ENCODE measurements at regions not wholly inside any gene's neighbourhood (a gene's known extent, or its start where the extent isn't known, plus 50 kb on each side); places are given as distances from the start of the nearest gene placed in this dataset.

- Histone ChIP-seq H3K4me1 (no peaks in the 10 kb centered on the region), H3K27ac (no peak overlapping the region), H3K4me3 (no peak overlapping the region), H3K36me3 (no peaks in the 10 kb centered on the region), H3K9me3 (no peaks in the 10 kb centered on the region), H3K27me3 (no peaks in the 10 kb centered on the region)
- TF ChIP-seq POLR2AphosphoS5 (IDR thresholded peaks at IDR 0.05): no peak
- TF ChIP-seq CTCF (IDR thresholded peaks at IDR 0.05): no peak
- TF ChIP-seq EP300 (IDR thresholded peaks at IDR 0.05; ENCODE audit: low read depth): no peak
- TF ChIP-seq POLR2A (IDR thresholded peaks at IDR 0.05): no peak
- in situ Hi-C loops (cut with MboI; ENCODE audit: low pct_ligation_motif_present in 1 of 4, low pct_unique_long_range_greater_than_20kb in 1 of 4, low sequenced_read_pairs in 3 of 4) (no loop called here), intact Hi-C loops (cut with DNase I; ENCODE audit: low total_unique reads) (no loop called here)
- DNase-seq: no peak
- WGBS, 2 donors (ENCODE audit: low coverage in 1 of 2): 38 to 42% methylated on average over 1 of the region's 1 CpG
These were observed 1248.4 kb downstream of the LRFN5 start for GRCh38 chr14:42855085-42855484.

GRCh38 chr14:42854061-42854460 is 1247.4 kb downstream of the LRFN5 start:
- Histone ChIP-seq H3K27ac (no peak overlapping the region), H3K36me3 (no peaks in the 10 kb centered on the region), H3K4me3 (no peak overlapping the region), H3K9me3 (no peaks in the 10 kb centered on the region), H3K4me1 (no peaks in the 10 kb centered on the region), H3K27me3 (no peaks in the 10 kb centered on the region)
- TF ChIP-seq EP300 (IDR thresholded peaks at IDR 0.05; ENCODE audit: low read depth): no peak
- in situ Hi-C loops (cut with MboI; ENCODE audit: low pct_ligation_motif_present in 1 of 4, low pct_unique_long_range_greater_than_20kb in 1 of 4, low sequenced_read_pairs in 3 of 4) (no loop called here), intact Hi-C loops (cut with DNase I; ENCODE audit: low total_unique reads) (no loop called here)
- 72 to 83% methylated on average over 2 of the region's 2 CpGs for WGBS, 2 donors (ENCODE audit: low coverage in 1 of 2)
- DNase-seq: no peak

GRCh38 chr14:42848652-42849051 is 1242.0 kb downstream of the LRFN5 start:
- in situ Hi-C loops (cut with MboI; ENCODE audit: low pct_ligation_motif_present in 1 of 4, low pct_unique_long_range_greater_than_20kb in 1 of 4, low sequenced_read_pairs in 3 of 4) (no loop called here), intact Hi-C loops (cut with DNase I; ENCODE audit: low total_unique reads) (loop anchor here (5.0 kb wide), 1 partner anchor 1239 kb away; no protein-coding TSS in a partner anchor)
- 24% methylated on average over 1 of the region's 1 CpG for WGBS, 2 donors (ENCODE audit: low coverage in 1 of 2)
- no peak overlapping the region for H3K27ac ChIP-seq
- H3K4me3 ChIP-seq: no peak overlapping the region
- no peak for DNase-seq
- H3K4me1 ChIP-seq: no peaks in the 10 kb centered on the region
- H3K36me3 ChIP-seq: no peaks in the 10 kb centered on the region
- no peaks in the 10 kb centered on the region for H3K27me3 ChIP-seq
- H3K9me3 ChIP-seq: no peaks in the 10 kb centered on the region
- no peak for TF ChIP-seq POLR2AphosphoS5 (IDR thresholded peaks at IDR 0.05)
- no peak for TF ChIP-seq POLR2A (IDR thresholded peaks at IDR 0.05)
- TF ChIP-seq EP300 (IDR thresholded peaks at IDR 0.05; ENCODE audit: low read depth): no peak
- TF ChIP-seq CTCF (IDR thresholded peaks at IDR 0.05): no peak

GRCh38 chr14:42814817-42815216 is 1208.1 kb downstream of the LRFN5 start:
- TF ChIP-seq EP300 (IDR thresholded peaks at IDR 0.05; ENCODE audit: low read depth) (no peak), POLR2A (IDR thresholded peaks at IDR 0.05) (no peak), CTCF (IDR thresholded peaks at IDR 0.05) (no peak), POLR2AphosphoS5 (IDR thresholded peaks at IDR 0.05) (no peak)
- intact Hi-C loops (cut with DNase I; ENCODE audit: low total_unique reads) (no loop called here), in situ Hi-C loops (cut with MboI; ENCODE audit: low pct_ligation_motif_present in 1 of 4, low pct_unique_long_range_greater_than_20kb in 1 of 4, low sequenced_read_pairs in 3 of 4) (no loop called here)

GRCh38 chr14:42806909-42807315 is 1200.2 kb downstream of the LRFN5 start:
- Histone ChIP-seq H3K36me3 (no peaks in the 10 kb centered on the region), H3K9me3 (no peaks in the 10 kb centered on the region), H3K4me1 (no peaks in the 10 kb centered on the region), H3K4me3 (no peak overlapping the region), H3K27ac (no peak overlapping the region), H3K27me3 (no peaks in the 10 kb centered on the region)
- WGBS, 2 donors (ENCODE audit: low coverage in 1 of 2): 21 to 45% methylated on average over 2 of the region's 2 CpGs
- intact Hi-C loops (cut with DNase I; ENCODE audit: low total_unique reads): no loop called here
- no peak for DNase-seq
- TF ChIP-seq POLR2AphosphoS5 (IDR thresholded peaks at IDR 0.05) (no peak), EP300 (IDR thresholded peaks at IDR 0.05; ENCODE audit: low read depth) (no peak), CTCF (IDR thresholded peaks at IDR 0.05) (no peak), POLR2A (IDR thresholded peaks at IDR 0.05) (no peak)
- in situ Hi-C loops (cut with MboI; ENCODE audit: low pct_ligation_motif_present in 1 of 4, low pct_unique_long_range_greater_than_20kb in 1 of 4, low sequenced_read_pairs in 3 of 4): no loop called here

More at GRCh38 chr14:42814817-42815216, 1208.1 kb downstream of the LRFN5 start:
- no peaks in the 10 kb centered on the region for H3K36me3 ChIP-seq
- no peaks in the 10 kb centered on the region for H3K27me3 ChIP-seq
- no peaks in the 10 kb centered on the region for H3K4me1 ChIP-seq
- no peak overlapping the region for H3K4me3 ChIP-seq
- H3K27ac ChIP-seq: no peak overlapping the region
- DNase-seq: no peak
- H3K9me3 ChIP-seq: no peaks in the 10 kb centered on the region
